A549 (cell line): ENCODE measurements at regions not wholly inside any gene's neighbourhood (a gene's known extent, or its start where the extent isn't known, plus 50 kb on each side); places are given as distances from the start of the nearest gene placed in this dataset.

Source experiments
- ATAC-seq, 2 experiments: fragments of 200-7000 bp in 1 of 2; fragments of >200 bp in 1 of 2; cut with Nextera tagmentation in 1 of 2; cut with Tn5 transposase in 1 of 2; 3 replicates each; pipeline versions ENCODE4 v1.8.0 to v1.9.1; 2018 to 2020; ENCODE audit warnings: mild to moderate bottlenecking in 1 of 2, moderate library complexity in 1 of 2
- CTCF ChIA-PET: fragments of 300-600 bp; sonication (Branson Sonifier 250); formaldehyde crosslinking; extraction: SDS; loops from one replicate; lab custom pipeline; 2021; ENCODE audit warnings: antibody characterized with exemption, inconsistent platforms; lab: Yijun Ruan, JAX
- POLR2A ChIA-PET: fragments of 350-600 bp; formaldehyde crosslinking; extraction: SDS; loops from one replicate; lab custom pipeline; 2021; ENCODE audit warnings: antibody characterized with exemption, inconsistent platforms; lab: Yijun Ruan, JAX
- DNase-seq, 2 experiments: peaks; one replicate each; pipeline versions ENCODE4 v3.0.0 to v3.0.0-alpha.2; 2011 to 2016; ENCODE audit warnings: low read depth in 1 of 2, low spot score in 1 of 2
- FAIRE-seq: peaks from 2 replicates; lab custom pipeline; 2011; peaks lifted over from hg19 to GRCh38; lab: Jason Lieb, UNC
- H3K27ac ChIP-seq, 2 experiments: fragments of >200 bp; sonication (Bioruptor Twin); formaldehyde crosslinking; 3 replicates each; pipeline ENCODE4 v1.5.1; 2016 to 2017
- H3K4me1 ChIP-seq: fragments of >200 bp; sonication (Bioruptor Twin); formaldehyde crosslinking; 3 replicates; pipeline ENCODE4 v1.6.1; 2016
- H3K4me2 ChIP-seq: fragments of >200 bp; sonication (Bioruptor Twin); formaldehyde crosslinking; 3 replicates; pipeline ENCODE4 v1.6.1; 2016
- H3K4me3 ChIP-seq: fragments of >200 bp; sonication (Bioruptor Twin); formaldehyde crosslinking; 3 replicates; pipeline ENCODE4 v1.5.1; 2016
- H3K9me3 ChIP-seq: fragments of >200 bp; sonication (Bioruptor Twin); formaldehyde crosslinking; 3 replicates; pipeline ENCODE4 v1.6.1; 2016
- ATOH8 ChIP-seq: fragments of 250-450 bp; sonication (Bioruptor Pico); IDR thresholded peaks from 2 replicates; pipeline ENCODE4 v1.5.0; 2020; ENCODE audit warnings: low read depth, mild to moderate bottlenecking, moderate library complexity
- CBX8 ChIP-seq: fragments of 200-600 bp; sonication (generic); IDR thresholded peaks from 2 replicates; pipeline ENCODE4 v1.6.1; 2016
- CHD2 ChIP-seq: fragments of 150-350 bp; IDR thresholded peaks from 2 replicates; pipeline ENCODE4 v1.6.1; 2014; ENCODE audit warnings: low read length; ENCODE audit not compliant: partially characterized antibody
- EHF ChIP-seq: fragments of 250-450 bp; sonication (Bioruptor Pico); IDR thresholded peaks from 2 replicates; pipeline ENCODE4 v1.5.0; 2020; ENCODE audit warnings: mild to moderate bottlenecking
- EHMT2 ChIP-seq: fragments of 200-600 bp; sonication (generic); IDR thresholded peaks from 2 replicates; pipeline ENCODE4 v1.6.1; 2016; ENCODE audit warnings: antibody characterized with exemption, low read depth, mild to moderate bottlenecking, moderate library complexity
- ELK1 ChIP-seq: fragments of 150-350 bp; IDR thresholded peaks from 2 replicates; pipeline ENCODE4 v1.6.1; 2014; ENCODE audit warnings: low read depth, mild to moderate bottlenecking, low read length
- ESRRA ChIP-seq: fragments of 150-350 bp; IDR thresholded peaks from 2 replicates; pipeline ENCODE4 v1.6.1; 2014; ENCODE audit warnings: mild to moderate bottlenecking, low read length, borderline replicate concordance
- FOSB ChIP-seq: fragments of 250-450 bp; sonication (Bioruptor Pico); IDR thresholded peaks from 2 replicates; pipeline ENCODE4 v1.5.0; 2020; ENCODE audit warnings: mild to moderate bottlenecking, moderate library complexity
- HES2 ChIP-seq: fragments of >200 bp; sonication (Bioruptor Twin); formaldehyde crosslinking; IDR thresholded peaks from 2 replicates; pipeline ENCODE4 v1.6.1; 2016
- HOXB13 ChIP-seq: fragments of 250-450 bp; sonication (Bioruptor Pico); IDR thresholded peaks from 2 replicates; pipeline ENCODE4 v1.5.0; 2020; ENCODE audit warnings: low read depth, mild to moderate bottlenecking, moderate library complexity
- KDM1A ChIP-seq: fragments of 200-600 bp; sonication (generic); IDR thresholded peaks from 2 replicates; pipeline ENCODE4 v1.6.1; 2016; ENCODE audit warnings: low read depth, mild to moderate bottlenecking
- KDM5A ChIP-seq: fragments of 200-600 bp; sonication (generic); IDR thresholded peaks from 2 replicates; pipeline ENCODE4 v1.6.1; 2016; ENCODE audit warnings: antibody characterized with exemption, mild to moderate bottlenecking
- MAZ ChIP-seq: fragments of 150-350 bp; IDR thresholded peaks from 2 replicates; pipeline ENCODE4 v1.6.1; 2014; ENCODE audit warnings: antibody characterized with exemption, low read depth, low read length, borderline replicate concordance
- NPAS2 ChIP-seq: fragments of 250-450 bp; sonication (Bioruptor Pico); IDR thresholded peaks from 2 replicates; pipeline ENCODE4 v1.8.0; 2022; ENCODE audit warnings: mild to moderate bottlenecking, moderate library complexity, borderline replicate concordance
- POLR2A ChIP-seq: IDR thresholded peaks from 2 replicates; pipeline ENCODE4 v1.6.1; 2012; ENCODE audit warnings: mild to moderate bottlenecking, low read length
- RARB ChIP-seq: fragments of 250-450 bp; sonication (Bioruptor Pico); IDR thresholded peaks from 2 replicates; pipeline ENCODE4 v1.8.0; 2021; ENCODE audit warnings: mild to moderate bottlenecking, moderate library complexity
- RCOR1 ChIP-seq: fragments of 150-350 bp; IDR thresholded peaks from 2 replicates; pipeline ENCODE4 v1.6.1; 2014; ENCODE audit warnings: antibody characterized with exemption, low read length, low read depth
- REST ChIP-seq: fragments of 200-600 bp; sonication (generic); IDR thresholded peaks from 2 replicates; pipeline ENCODE4 v1.6.1; 2016; ENCODE audit warnings: antibody characterized with exemption, mild to moderate bottlenecking, moderate library complexity
- SMC3 ChIP-seq: fragments of >200 bp; sonication (Bioruptor Twin); formaldehyde crosslinking; IDR thresholded peaks from 3 replicates; pipeline ENCODE4 v1.6.1; 2018; ENCODE audit warnings: inconsistent platforms
- TFCP2L1 ChIP-seq: fragments of 250-450 bp; sonication (Bioruptor Pico); IDR thresholded peaks from 2 replicates; pipeline ENCODE4 v1.5.0; 2021; ENCODE audit warnings: mild to moderate bottlenecking
- WGBS: methylation state at CpG from one replicate; pipeline ENCODE4 v1.1.6; 2017; ENCODE audit errors: missing lambda C conversion rate; 5-methylcytosine and 5-hydroxymethylcytosine counted together

GRCh38 chr18:40274618-40275196 lies 1680.3 kb upstream of the PIK3C3 start:
- DNase-seq, result no peak
- no peak for ATAC-seq
- POLR2A ChIA-PET, result no interaction called here
- CTCF ChIA-PET, result no interaction called here
- Histone ChIP-seq H3K4me3 (no peak overlapping the region), H3K4me2 (no peak overlapping the region), H3K27ac (no peak overlapping the region), H3K9me3 (no peaks in the 10 kb centered on the region), H3K4me1 (no peaks in the 10 kb centered on the region)
- TF ChIP-seq RARB (CRISPR knock-in tag) (no peak), KDM5A (no peak), MAZ (no peak)
- no peak for FAIRE-seq

- Histone ChIP-seq H3K4me2 (no peak overlapping the region), H3K4me1 (no peaks in the 10 kb centered on the region), H3K4me3 (no peak overlapping the region), H3K9me3 (no peaks in the 10 kb centered on the region), H3K27ac (no peak overlapping the region)
- ATAC-seq (no peak), DNase-seq (no peak), FAIRE-seq (no peak)
- CTCF ChIA-PET, result no interaction called here
- POLR2A ChIA-PET, result no interaction called here
- 11% methylated on average over 4 of the region's 4 CpGs for WGBS
- TF ChIP-seq HES2, result no peak
- TF ChIP-seq TFCP2L1 (CRISPR knock-in tag), result no peak
- no peak for TF ChIP-seq CHD2
- no peak for TF ChIP-seq CBX8
- no peak for TF ChIP-seq EHMT2
- no peak for TF ChIP-seq REST
- TF ChIP-seq SMC3, result no peak
- no peak for TF ChIP-seq EHF
- TF ChIP-seq HOXB13, result no peak
- TF ChIP-seq POLR2A, result no peak
- TF ChIP-seq ESRRA, result no peak
- no peak for TF ChIP-seq FOSB (CRISPR knock-in tag)
- TF ChIP-seq ATOH8 (CRISPR knock-in tag), result no peak
- TF ChIP-seq RCOR1, result no peak
These were observed 1682.3 kb upstream of the PIK3C3 start for GRCh38 chr18:40272630-40273231.

- no peaks in the 10 kb centered on the region for H3K9me3 ChIP-seq
- DNase-seq (no peak), FAIRE-seq (no peak), ATAC-seq (no peak)
- H3K27ac ChIP-seq, result no peak overlapping the region
- ChIA-PET CTCF (no interaction called here), POLR2A (no interaction called here)
- no peak overlapping the region for H3K4me3 ChIP-seq
- no peak overlapping the region for H3K4me2 ChIP-seq
- WGBS, result 15% methylated on average over 6 of the region's 6 CpGs
- TF ChIP-seq SMC3, result no peak
- no peak for TF ChIP-seq NPAS2 (CRISPR knock-in tag)
- TF ChIP-seq KDM1A, result no peak
- TF ChIP-seq ELK1, result no peak
- no peak for TF ChIP-seq HOXB13
- H3K4me1 ChIP-seq, result no peaks in the 10 kb centered on the region
These were observed 1695.8 kb upstream of the PIK3C3 start for GRCh38 chr18:40259115-40259835.
